ENCODE measurements at regions not wholly inside any gene's neighbourhood (a gene's known extent, or its start where the extent isn't known, plus 50 kb on each side); places are given as distances from the start of the nearest gene placed in this dataset.

GRCh38 chr5:153903321-153903720 lies 135.4 kb downstream of the FAM114A2 start:
- TF ChIP-seq EZH2 (IDR thresholded peaks at IDR 0.05) (no peak), POLR2AphosphoS5 (IDR thresholded peaks at IDR 0.05; ENCODE audit: borderline replicate concordance, low read depth, low read length) (no peak), FOXP2 (optimal IDR thresholded peaks at IDR 0.05; ENCODE audit: control extremely low read depth, extremely low read length, insufficient read depth) (no peak)

Data from SK-N-MC (cell line).